Lower leg skin (tissue), 4 donors: ENCODE measurements at regions not wholly inside any gene's neighbourhood (a gene's known extent, or its start where the extent isn't known, plus 50 kb on each side); places are given as distances from the start of the nearest gene placed in this dataset.

Experiments used
- DNase-seq, 2 donors: peaks; one replicate each; pipeline ENCODE4 v3.0.0-alpha.2; 2019; ENCODE audit warnings: low spot score in 2 of 2
- H3K4me3 ChIP-seq: fragments of 200-600 bp; sonication (generic); 2 replicates; pipeline ENCODE4 v1.5.1; 2017; ENCODE audit warnings: mild to moderate bottlenecking, low read depth; ENCODE audit not compliant: poor library complexity, severe bottlenecking
- POLR2A ChIP-seq, 2 donors: fragments of 450-650 bp; IDR thresholded peaks; one replicate each; pipeline ENCODE4 v1.6.1; 2016 to 2017; ENCODE audit warnings: antibody characterized with exemption in 2 of 2, mild to moderate bottlenecking in 1 of 2, moderate library complexity in 1 of 2
- WGBS, 2 donors: methylation state at CpG; one replicate each; pipeline ENCODE4 v1.1.5; 2018; 5-methylcytosine and 5-hydroxymethylcytosine counted together
- intact Hi-C: fragments of 100-400 bp; cut with DNase I; formaldehyde crosslinking; loops from one replicate; pipeline ENCODE4 v1.15.0; 2023; ENCODE audit warnings: low total_unique reads
- TF ChIP-seq, protein P1 (sequence below), 3 donors: fragments of 450-650 bp; IDR thresholded peaks; one replicate each; pipeline ENCODE4 v1.5.1; 2016; ENCODE audit warnings: antibody characterized with exemption in 3 of 3, mild to moderate bottlenecking in 3 of 3, moderate library complexity in 2 of 3

DNA sequence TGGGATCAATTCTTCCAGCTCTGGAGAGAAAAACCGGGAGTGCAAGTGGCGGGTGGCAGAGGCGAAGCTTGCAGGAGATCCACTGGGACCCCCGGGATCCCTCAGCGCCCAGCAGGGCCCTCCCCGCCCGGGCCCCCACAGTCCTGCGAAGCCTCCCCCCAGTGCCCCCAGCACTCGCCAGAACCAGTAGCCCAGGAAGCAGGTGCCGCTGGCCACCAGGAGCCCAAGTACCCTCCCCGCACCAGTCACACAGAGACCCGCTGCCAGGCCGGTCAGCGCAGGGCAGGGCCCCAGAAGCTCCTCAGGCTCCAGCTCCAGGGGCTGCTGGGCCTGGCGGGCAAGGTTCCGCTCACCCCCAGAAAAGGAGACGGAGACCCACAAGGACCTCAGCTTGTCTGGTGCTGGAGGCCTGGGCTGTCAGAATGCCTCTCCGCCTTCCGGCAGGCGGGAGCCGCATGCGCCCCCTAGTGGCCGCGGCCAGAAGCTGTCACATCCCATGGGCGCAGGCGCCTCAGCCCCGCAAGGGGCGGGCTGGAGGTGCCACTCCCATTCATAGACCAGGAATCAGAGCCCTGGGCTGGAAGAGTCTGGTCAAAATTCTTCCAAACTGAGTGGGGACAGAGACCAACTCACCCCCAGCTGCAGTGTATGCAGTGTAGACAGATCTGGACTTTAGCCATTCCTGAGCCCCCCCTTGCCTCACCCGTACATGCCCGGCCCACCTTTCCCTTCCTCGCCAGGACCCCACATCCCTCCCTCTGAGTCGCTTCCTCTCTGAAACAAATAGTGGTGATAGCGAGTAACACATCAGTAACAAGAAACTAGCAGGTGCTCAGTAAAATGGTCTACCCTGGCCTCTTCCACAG is 1002.3 kb downstream of the KCNJ18 start:
- no peak overlapping the region for H3K4me3 ChIP-seq
- intact Hi-C loops, result no loop called here
- TF ChIP-seq POLR2A (IDR thresholded peaks at IDR 0.05), result no peak
- TF ChIP-seq, protein P1, sequence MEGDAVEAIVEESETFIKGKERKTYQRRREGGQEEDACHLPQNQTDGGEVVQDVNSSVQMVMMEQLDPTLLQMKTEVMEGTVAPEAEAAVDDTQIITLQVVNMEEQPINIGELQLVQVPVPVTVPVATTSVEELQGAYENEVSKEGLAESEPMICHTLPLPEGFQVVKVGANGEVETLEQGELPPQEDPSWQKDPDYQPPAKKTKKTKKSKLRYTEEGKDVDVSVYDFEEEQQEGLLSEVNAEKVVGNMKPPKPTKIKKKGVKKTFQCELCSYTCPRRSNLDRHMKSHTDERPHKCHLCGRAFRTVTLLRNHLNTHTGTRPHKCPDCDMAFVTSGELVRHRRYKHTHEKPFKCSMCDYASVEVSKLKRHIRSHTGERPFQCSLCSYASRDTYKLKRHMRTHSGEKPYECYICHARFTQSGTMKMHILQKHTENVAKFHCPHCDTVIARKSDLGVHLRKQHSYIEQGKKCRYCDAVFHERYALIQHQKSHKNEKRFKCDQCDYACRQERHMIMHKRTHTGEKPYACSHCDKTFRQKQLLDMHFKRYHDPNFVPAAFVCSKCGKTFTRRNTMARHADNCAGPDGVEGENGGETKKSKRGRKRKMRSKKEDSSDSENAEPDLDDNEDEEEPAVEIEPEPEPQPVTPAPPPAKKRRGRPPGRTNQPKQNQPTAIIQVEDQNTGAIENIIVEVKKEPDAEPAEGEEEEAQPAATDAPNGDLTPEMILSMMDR (IDR thresholded peaks at IDR 0.05), result no peak
- WGBS, 2 donors, result 75 to 84% methylated on average over 18 of the region's 33 CpGs
- DNase-seq, result no peak

DNA sequence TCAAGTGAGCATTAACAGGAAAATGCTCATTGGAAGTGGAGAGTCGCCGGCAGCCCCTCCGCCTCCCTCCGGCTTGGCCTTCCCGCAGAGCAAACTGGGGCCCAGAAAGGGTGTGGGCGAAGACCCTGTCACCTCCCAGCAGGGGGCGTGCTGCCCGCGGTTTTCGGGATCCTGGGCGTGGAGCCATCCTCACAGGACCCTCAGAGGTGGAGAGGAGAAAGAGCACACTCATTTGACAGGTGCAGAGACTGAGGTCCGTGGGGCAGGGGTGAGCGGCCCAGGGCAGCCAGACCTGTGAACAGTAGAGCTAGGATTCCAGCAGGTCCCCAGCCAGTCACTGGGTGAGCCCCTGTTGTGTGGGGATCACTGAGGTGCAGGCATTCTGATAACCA is 1002.9 kb downstream of the KCNJ18 start:
- DNase-seq, result no peak
- 66 to 68% methylated on average over 12 to 13 of the region's 13 CpGs for WGBS, 2 donors
- intact Hi-C loops, result no loop called here
- no peak overlapping the region for H3K4me3 ChIP-seq
- TF ChIP-seq, protein P1 (IDR thresholded peaks at IDR 0.05), result no peak
- no peak for TF ChIP-seq POLR2A (IDR thresholded peaks at IDR 0.05)

GRCh38 chr17:22703204-22703603 is 1010.9 kb downstream of the KCNJ18 start:
- WGBS, 2 donors, result 65 to 66% methylated on average over 14 of the region's 14 CpGs

DNA sequence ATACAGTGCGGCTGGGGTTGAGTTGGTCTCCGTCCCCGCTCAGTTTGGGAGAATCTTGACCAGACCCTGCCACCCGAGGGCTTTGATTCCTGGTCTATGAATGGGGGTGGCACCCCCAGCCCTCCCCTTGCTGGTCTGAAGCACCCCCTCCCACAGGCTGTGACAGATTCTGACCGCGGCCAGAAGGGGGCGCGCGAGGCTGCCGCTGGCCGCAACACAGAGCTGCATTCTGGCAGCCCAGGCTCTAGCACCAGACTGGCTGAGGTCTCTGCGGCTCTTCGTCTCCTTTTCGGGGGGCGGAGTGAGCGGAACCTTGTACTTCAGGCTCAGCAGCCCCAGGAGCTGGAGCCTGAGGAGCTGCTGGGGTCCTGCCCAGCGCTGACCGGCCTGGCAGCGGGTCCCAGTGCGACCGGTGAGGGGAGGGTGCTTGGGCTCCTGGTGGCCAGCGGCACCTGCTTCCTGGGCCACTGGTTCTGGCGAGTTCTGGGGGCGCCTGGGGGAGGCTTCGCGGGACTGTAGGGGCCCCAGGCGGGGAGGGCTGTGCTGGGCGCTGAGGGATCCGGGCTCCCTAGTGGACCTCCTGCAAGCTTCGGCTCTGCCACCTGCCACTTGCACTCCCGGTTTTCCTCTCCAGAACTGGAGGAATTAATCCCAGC is 1011.6 kb downstream of the KCNJ18 start:
- WGBS, 2 donors, result 62 to 69% methylated on average over 29 to 31 of the region's 31 CpGs
- TF ChIP-seq, protein P1 (IDR thresholded peaks at IDR 0.05), result no peak
- no peak for TF ChIP-seq POLR2A (IDR thresholded peaks at IDR 0.05)
- H3K4me3 ChIP-seq, result no peak overlapping the region
- intact Hi-C loops, result no loop called here
- DNase-seq, result no peak

More at GRCh38 chr17:22703204-22703603, 1010.9 kb downstream of the KCNJ18 start:
- DNase-seq, result no peak
- TF ChIP-seq, protein P1 (IDR thresholded peaks at IDR 0.05), result no peak
- no peak for TF ChIP-seq POLR2A (IDR thresholded peaks at IDR 0.05)
- intact Hi-C loops, result no loop called here
- no peak overlapping the region for H3K4me3 ChIP-seq

DNA sequence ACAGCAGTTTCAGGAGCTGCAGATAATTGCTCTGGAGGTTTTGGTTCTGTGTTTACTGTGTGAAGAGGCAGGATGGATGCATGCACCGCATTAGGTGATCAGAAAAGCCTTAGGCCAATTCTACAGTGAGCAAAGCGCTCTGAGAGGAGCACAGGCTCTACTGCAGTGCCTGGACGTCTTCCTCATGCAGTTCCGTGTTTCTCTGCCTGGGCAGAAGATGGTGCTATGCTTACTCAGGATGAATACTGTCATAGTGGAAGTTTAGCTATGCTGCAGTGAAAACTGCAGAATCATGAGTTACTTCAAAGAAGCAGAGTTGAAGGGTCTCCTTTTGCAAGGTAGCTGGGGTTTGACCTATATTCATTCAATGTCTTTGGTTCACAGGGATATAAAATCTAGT is 1012.4 kb downstream of the KCNJ18 start:
- 34 to 44% methylated on average over 4 of the region's 4 CpGs for WGBS, 2 donors
- no peak for DNase-seq
- intact Hi-C loops, result no loop called here
- TF ChIP-seq, protein P1 (IDR thresholded peaks at IDR 0.05), result no peak
- no peak for TF ChIP-seq POLR2A (IDR thresholded peaks at IDR 0.05)
- H3K4me3 ChIP-seq, result no peak overlapping the region
